ENCODE measurements at regions not wholly inside any gene's neighbourhood (a gene's known extent, or its start where the extent isn't known, plus 50 kb on each side); places are given as distances from the start of the nearest gene placed in this dataset.

DNA sequence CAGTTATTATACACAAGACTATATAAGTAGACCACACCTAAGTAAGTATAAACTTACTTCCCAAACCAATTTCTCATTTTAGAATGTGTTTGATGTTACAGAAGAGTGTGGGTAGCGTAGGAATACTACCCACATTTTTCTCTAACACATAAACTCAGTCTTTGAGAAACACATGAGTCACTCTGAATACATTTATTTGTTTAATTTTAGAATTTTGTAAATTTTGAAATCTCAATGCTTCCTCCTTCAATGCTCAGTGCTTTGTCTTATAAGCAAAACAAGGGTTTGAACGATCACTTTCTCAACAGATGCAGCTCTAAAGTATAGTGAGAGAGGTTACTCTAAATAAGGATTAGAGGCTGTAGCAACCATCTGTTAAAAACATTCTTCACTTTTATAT is 700.8 kb downstream of the SI start (continued):
- TF ChIP-seq YY2 (tag by site-specific recombination; IDR thresholded peaks at IDR 0.05) = no peak
- no peak for TF ChIP-seq ZNF76 (tag by site-specific recombination; IDR thresholded peaks at IDR 0.05; ENCODE audit: borderline replicate concordance, low read depth)

DNA sequence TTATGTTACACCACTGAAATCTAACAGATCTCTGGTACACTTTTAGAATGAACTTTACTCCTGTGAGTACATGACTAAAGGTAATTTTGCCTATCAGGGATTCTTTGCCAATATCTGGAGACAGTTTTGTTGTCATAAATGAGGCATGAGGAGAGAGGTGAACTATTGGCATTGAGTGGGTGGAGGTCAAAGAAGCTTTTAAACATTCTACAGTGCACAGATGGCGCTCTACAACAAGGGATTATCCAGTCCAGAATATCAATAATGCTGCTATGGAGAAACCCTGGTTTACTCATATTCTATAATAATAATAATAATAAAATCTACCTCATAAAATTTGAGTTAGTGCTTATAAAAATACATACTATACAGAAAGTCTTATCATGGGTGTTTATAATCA is 702.3 kb downstream of the SI start:
- Histone ChIP-seq H3K27ac (ENCODE audit: extremely low read depth, low read depth, low read length) (no peak overlapping the region), H3K4me1 (ENCODE audit: control insufficient read depth, insufficient read depth, low read length) (no peaks in the 10 kb centered on the region), H3K9me3 (ENCODE audit: control insufficient read depth, insufficient read depth, low read depth, low read length) (no peaks in the 10 kb centered on the region), H3K36me3 (ENCODE audit: control insufficient read depth in 2 of 2, insufficient read depth in 1 of 2, low read length in 2 of 2) (no peaks in the 10 kb centered on the region), H3K4me3 (ENCODE audit: low read depth, low read length) (no peak overlapping the region)
- TF ChIP-seq ZNF660 (tag by site-specific recombination; IDR thresholded peaks at IDR 0.05) = no peak
- TF ChIP-seq MYNN (tag by site-specific recombination; IDR thresholded peaks at IDR 0.05; ENCODE audit: borderline replicate concordance) = no peak
- TF ChIP-seq ZNF10 (tag by site-specific recombination; IDR thresholded peaks at IDR 0.05) = no peak
- no peak for TF ChIP-seq ZIC2 (tag by site-specific recombination; IDR thresholded peaks at IDR 0.05)
- no peak for TF ChIP-seq ZNF202 (tag by site-specific recombination; IDR thresholded peaks at IDR 0.05; ENCODE audit: borderline replicate concordance)
- no peak for TF ChIP-seq ZNF48 (tag by site-specific recombination; IDR thresholded peaks at IDR 0.05)
- no peak for TF ChIP-seq ZNF2 (tag by site-specific recombination; IDR thresholded peaks at IDR 0.05)
- POLR2A ChIA-PET = no interaction called here
- CTCF ChIA-PET = interaction anchor here (0.6 kb wide), 1 partner anchor 240 kb away, joined by 3 read pairs; no protein-coding TSS in a partner anchor

DNA sequence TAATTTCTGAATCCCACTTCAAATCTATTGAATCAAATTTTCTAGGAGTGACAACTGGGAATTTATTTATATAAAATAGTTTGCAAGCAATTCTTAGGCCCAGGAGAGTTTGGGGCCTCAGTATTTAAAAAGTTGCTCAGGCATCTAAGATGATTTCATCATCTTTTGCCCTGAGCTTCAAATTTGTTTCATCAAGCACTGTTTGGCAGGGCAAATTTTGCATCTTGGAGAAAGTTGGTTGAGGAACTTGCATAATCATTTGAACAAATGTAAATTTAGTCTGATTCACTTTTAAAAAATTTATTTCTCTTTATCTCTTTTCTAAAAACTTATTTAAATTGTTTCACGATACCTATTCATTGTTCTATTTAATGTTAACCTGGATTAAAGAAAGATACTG is 702.8 kb downstream of the SI start:
- Histone ChIP-seq H3K36me3 (ENCODE audit: control insufficient read depth in 2 of 2, insufficient read depth in 1 of 2, low read length in 2 of 2) (no peaks in the 10 kb centered on the region), H3K4me1 (ENCODE audit: control insufficient read depth, insufficient read depth, low read length) (no peaks in the 10 kb centered on the region), H3K4me3 (ENCODE audit: low read depth, low read length) (no peak overlapping the region), H3K9me3 (ENCODE audit: control insufficient read depth, insufficient read depth, low read depth, low read length) (no peaks in the 10 kb centered on the region), H3K27ac (ENCODE audit: extremely low read depth, low read depth, low read length) (no peak overlapping the region)
- CTCF ChIA-PET = interaction anchor here (0.6 kb wide), 1 partner anchor 240 kb away, joined by 3 read pairs; no protein-coding TSS in a partner anchor
- POLR2A ChIA-PET = no interaction called here
- TF ChIP-seq ZNF138 (tag by site-specific recombination; IDR thresholded peaks at IDR 0.05; ENCODE audit: borderline replicate concordance) = no peak
- TF ChIP-seq KLF8 (tag by site-specific recombination; IDR thresholded peaks at IDR 0.05) = no peak
- no peak for TF ChIP-seq ZNF112 (tag by site-specific recombination; IDR thresholded peaks at IDR 0.05)
- TF ChIP-seq ZFP37 (tag by site-specific recombination; IDR thresholded peaks at IDR 0.05) = no peak
- no peak for TF ChIP-seq ZSCAN23 (tag by site-specific recombination; IDR thresholded peaks at IDR 0.05)
- TF ChIP-seq HOXA7 (CRISPR knock-in tag; IDR thresholded peaks at IDR 0.05; ENCODE audit: borderline replicate concordance) = no peak
- no peak for TF ChIP-seq ZNF2 (tag by site-specific recombination; IDR thresholded peaks at IDR 0.05)
- TF ChIP-seq ZNF266 (tag by site-specific recombination; IDR thresholded peaks at IDR 0.05; ENCODE audit: low read depth) = no peak
- no peak for TF ChIP-seq WT1 (tag by site-specific recombination; IDR thresholded peaks at IDR 0.05)
- no peak for TF ChIP-seq GLI2 (tag by site-specific recombination; IDR thresholded peaks at IDR 0.05; ENCODE audit: borderline replicate concordance, low read depth)
- no peak for TF ChIP-seq ZNF223 (tag by site-specific recombination; IDR thresholded peaks at IDR 0.05)
- TF ChIP-seq ZNF623 (tag by site-specific recombination; IDR thresholded peaks at IDR 0.05) = no peak
- no peak for TF ChIP-seq SCRT1 (tag by site-specific recombination; IDR thresholded peaks at IDR 0.05; ENCODE audit: borderline replicate concordance)
- no peak for TF ChIP-seq ZNF132 (tag by site-specific recombination; IDR thresholded peaks at IDR 0.05; ENCODE audit: borderline replicate concordance)
- TF ChIP-seq, protein P1, sequence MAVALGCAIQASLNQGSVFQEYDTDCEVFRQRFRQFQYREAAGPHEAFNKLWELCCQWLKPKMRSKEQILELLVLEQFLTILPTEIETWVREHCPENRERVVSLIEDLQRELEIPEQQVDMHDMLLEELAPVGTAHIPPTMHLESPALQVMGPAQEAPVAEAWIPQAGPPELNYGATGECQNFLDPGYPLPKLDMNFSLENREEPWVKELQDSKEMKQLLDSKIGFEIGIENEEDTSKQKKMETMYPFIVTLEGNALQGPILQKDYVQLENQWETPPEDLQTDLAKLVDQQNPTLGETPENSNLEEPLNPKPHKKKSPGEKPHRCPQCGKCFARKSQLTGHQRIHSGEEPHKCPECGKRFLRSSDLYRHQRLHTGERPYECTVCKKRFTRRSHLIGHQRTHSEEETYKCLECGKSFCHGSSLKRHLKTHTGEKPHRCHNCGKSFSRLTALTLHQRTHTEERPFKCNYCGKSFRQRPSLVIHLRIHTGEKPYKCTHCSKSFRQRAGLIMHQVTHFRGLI (tag by site-specific recombination; IDR thresholded peaks at IDR 0.05) = no peak
- TF ChIP-seq ZNF658 (tag by site-specific recombination; IDR thresholded peaks at IDR 0.05) = no peak
- TF ChIP-seq ZNF558 (tag by site-specific recombination; IDR thresholded peaks at IDR 0.05) = no peak
- TF ChIP-seq, protein P2, sequence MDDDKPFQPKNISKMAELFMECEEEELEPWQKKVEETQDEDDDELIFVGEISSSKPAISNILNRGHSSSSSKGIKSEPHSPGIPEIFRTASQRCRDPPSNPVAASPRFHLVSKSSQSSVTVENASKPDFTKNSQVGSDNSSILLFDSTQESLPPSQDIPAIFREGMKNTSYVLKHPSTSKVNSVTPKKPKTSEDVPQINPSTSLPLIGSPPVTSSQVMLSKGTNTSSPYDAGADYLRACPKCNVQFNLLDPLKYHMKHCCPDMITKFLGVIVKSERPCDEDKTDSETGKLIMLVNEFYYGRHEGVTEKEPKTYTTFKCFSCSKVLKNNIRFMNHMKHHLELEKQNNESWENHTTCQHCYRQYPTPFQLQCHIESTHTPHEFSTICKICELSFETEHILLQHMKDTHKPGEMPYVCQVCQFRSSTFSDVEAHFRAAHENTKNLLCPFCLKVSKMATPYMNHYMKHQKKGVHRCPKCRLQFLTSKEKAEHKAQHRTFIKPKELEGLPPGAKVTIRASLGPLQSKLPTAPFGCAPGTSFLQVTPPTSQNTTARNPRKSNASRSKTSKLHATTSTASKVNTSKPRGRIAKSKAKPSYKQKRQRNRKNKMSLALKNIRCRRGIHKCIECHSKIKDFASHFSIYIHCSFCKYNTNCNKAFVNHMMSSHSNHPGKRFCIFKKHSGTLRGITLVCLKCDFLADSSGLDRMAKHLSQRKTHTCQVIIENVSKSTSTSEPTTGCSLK (tag by site-specific recombination; IDR thresholded peaks at IDR 0.05) = no peak
- no peak for TF ChIP-seq SP7 (tag by site-specific recombination; IDR thresholded peaks at IDR 0.05)

Data from HEK293 (cell line).